GM12872 (cell line): ENCODE measurements at regions not wholly inside any gene's neighbourhood (a gene's known extent, or its start where the extent isn't known, plus 50 kb on each side); places are given as distances from the start of the nearest gene placed in this dataset.

Experiments
- CTCF ChIP-seq: IDR thresholded peaks from 3 replicates; pipeline ENCODE4 v1.5.1; 2011; ENCODE audit warnings: low read depth, mild to moderate bottlenecking, low read length, moderate library complexity; ENCODE audit not compliant: insufficient read depth

- no peak for TF ChIP-seq CTCF
These were observed 658.7 kb downstream of the SOX5 start for GRCh38 chr12:23290627-23291330.

GRCh38 chr12:23303220-23303619 lies 646.2 kb downstream of the SOX5 start:
- TF ChIP-seq CTCF: no peak

GRCh38 chr12:23303821-23304220 lies 645.6 kb downstream of the SOX5 start:
- TF ChIP-seq CTCF: no peak

- no peak for TF ChIP-seq CTCF
These were observed 615.5 kb downstream of the SOX5 start for GRCh38 chr12:23333938-23334337.

- TF ChIP-seq CTCF: no peak
These were observed 613.9 kb downstream of the SOX5 start for GRCh38 chr12:23335593-23335992.

- TF ChIP-seq CTCF: no peak
These were observed 612.3 kb downstream of the SOX5 start for GRCh38 chr12:23337213-23337612.

- TF ChIP-seq CTCF: no peak
These were observed 609.1 kb downstream of the SOX5 start for GRCh38 chr12:23340351-23340750.

GRCh38 chr12:23342407-23342806 lies 607.1 kb downstream of the SOX5 start:
- no peak for TF ChIP-seq CTCF
